ENCODE measurements at regions not wholly inside any gene's neighbourhood (a gene's known extent, or its start where the extent isn't known, plus 50 kb on each side); places are given as distances from the start of the nearest gene placed in this dataset.

DNA sequence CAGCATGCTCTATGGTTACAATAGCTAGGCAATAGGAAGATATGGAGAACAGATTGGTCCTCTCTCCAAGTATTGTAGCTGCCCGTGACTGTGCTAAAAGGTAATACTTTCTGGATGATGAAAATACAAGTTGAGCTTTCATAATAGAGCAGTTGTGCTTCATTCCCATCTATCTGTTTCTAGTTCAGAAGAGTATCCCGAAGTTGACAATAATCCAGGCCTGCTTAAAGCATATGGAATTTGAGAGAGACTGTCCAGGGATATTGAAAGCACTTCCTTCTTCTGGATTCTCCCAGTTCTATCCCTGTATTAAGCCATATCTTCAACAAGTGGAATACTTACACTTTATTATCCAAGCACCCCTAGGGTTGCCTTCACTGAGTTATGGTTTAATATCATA, 350.4 kb downstream of the EFNA5 start:
- no peak overlapping the region for H3K4me3 ChIP-seq (ENCODE audit: low read depth, low read length)
- TF ChIP-seq CTCF (IDR thresholded peaks at IDR 0.05; ENCODE audit: low read depth, low read length, missing control alignments), result no peak
- DNase-seq (ENCODE audit: low read depth), result no peak

- DNase-seq (ENCODE audit: low read depth), result no peak
- TF ChIP-seq CTCF (IDR thresholded peaks at IDR 0.05; ENCODE audit: low read depth, low read length, missing control alignments), result no peak
- no peak overlapping the region for H3K4me3 ChIP-seq (ENCODE audit: low read depth, low read length)
Measured at GRCh38 chr5:107319901-107320300, 350.8 kb downstream of the EFNA5 start.

GRCh38 chr5:107314330-107314729, 356.4 kb downstream of the EFNA5 start:
- no peak for DNase-seq (ENCODE audit: low read depth)
- no peak for TF ChIP-seq CTCF (IDR thresholded peaks at IDR 0.05; ENCODE audit: low read depth, low read length, missing control alignments)

GRCh38 chr5:107313921-107314320, 356.8 kb downstream of the EFNA5 start:
- DNase-seq (ENCODE audit: low read depth), result no peak
- no peak for TF ChIP-seq CTCF (IDR thresholded peaks at IDR 0.05; ENCODE audit: low read depth, low read length, missing control alignments)
- H3K4me3 ChIP-seq (ENCODE audit: low read depth, low read length), result no peak overlapping the region

More at GRCh38 chr5:107314330-107314729, 356.4 kb downstream of the EFNA5 start:
- no peak overlapping the region for H3K4me3 ChIP-seq (ENCODE audit: low read depth, low read length)

- no peak for DNase-seq (ENCODE audit: low read depth)
- TF ChIP-seq CTCF (IDR thresholded peaks at IDR 0.05; ENCODE audit: low read depth, low read length, missing control alignments), result no peak
- H3K4me3 ChIP-seq (ENCODE audit: low read depth, low read length), result no peak overlapping the region
Measured at GRCh38 chr5:107313098-107313497, 357.6 kb downstream of the EFNA5 start.

DNA sequence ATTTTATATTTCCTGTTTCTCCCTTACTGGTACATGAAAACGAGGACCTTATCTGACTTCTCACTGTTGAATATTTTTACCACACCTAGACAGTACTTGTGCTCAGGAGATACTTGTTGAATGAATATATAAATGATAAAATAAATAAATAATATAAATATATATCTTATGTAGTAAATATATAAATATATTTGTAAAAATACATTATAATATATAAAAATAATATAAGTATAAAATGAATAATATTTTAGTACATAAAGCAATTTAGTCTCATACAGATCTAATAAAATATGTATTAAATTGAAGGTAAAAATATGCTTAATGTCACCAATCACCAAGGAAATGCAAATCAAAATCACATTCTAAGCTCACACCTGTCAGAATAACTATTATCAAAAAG, 360.6 kb downstream of the EFNA5 start:
- TF ChIP-seq CTCF (IDR thresholded peaks at IDR 0.05; ENCODE audit: low read depth, low read length, missing control alignments), result no peak
- no peak for DNase-seq (ENCODE audit: low read depth)
- H3K4me3 ChIP-seq (ENCODE audit: low read depth, low read length), result no peak overlapping the region

- no peak for DNase-seq (ENCODE audit: low read depth)
- no peak for TF ChIP-seq CTCF (IDR thresholded peaks at IDR 0.05; ENCODE audit: low read depth, low read length, missing control alignments)
- H3K4me3 ChIP-seq (ENCODE audit: low read depth, low read length), result no peak overlapping the region
Measured at GRCh38 chr5:107306594-107306993, 364.1 kb downstream of the EFNA5 start.

Measured in GM12864 (cell line).